GM19468 (cell line): ENCODE measurements at regions not wholly inside any gene's neighbourhood (a gene's known extent, or its start where the extent isn't known, plus 50 kb on each side); places are given as distances from the start of the nearest gene placed in this dataset.
"Not testable (repeated sequence)": the region's sequence is repeated elsewhere in the genome, so short reads cannot be mapped to it uniquely, and the experiment has no call there.

ENCODE experiments used
- ATAC-seq: cut with Tn5 transposase; IDR thresholded peaks from one replicate; pipeline ENCODE4 v1.9.1; 2021; ENCODE audit warnings: mild to moderate bottlenecking, moderate library complexity, moderate number of reproducible peaks; ENCODE audit not compliant: unreplicated experiment; ENCODE audit errors: extremely low read depth

DNA sequence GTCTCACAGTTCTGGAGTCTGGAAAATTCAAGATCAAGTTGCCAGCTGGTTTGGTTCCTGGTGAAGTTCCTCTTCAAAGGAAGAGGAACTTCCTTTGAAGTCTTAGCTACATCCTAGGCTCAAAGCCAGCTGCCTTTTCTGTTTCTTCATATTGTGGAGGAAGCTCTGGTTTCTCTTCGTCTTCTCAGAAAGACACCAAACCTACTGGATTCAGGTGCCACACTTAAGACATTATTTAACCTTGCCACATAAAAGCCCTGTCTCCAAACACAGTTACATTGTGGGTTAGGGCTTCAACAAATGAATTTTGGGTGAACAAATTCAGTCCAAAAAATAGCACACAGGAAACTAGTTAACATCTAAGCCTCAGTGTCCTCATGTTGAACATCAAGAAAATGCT, 1019.8 kb downstream of the GALC start:
- no peak for ATAC-seq

DNA sequence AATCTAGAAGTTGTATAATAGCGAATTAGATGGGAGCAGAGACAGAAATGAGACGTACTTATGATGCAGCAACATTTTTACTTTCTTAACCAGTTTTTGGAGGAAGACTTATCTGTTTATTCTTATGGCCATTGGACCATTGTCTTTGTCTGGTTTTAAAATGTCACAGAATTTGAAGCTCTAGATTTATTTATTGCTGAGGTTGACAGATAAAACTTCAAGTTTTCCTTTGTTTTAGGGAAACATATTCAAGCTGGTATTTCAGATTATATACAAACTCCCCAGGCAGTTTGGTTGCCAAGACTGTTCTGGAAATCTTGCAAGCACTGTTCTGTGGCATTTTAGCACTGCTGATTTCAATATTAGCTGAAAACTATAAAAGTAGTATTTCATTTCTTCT, 1021.7 kb downstream of the GALC start:
- no peak for ATAC-seq

GRCh38 chr14:86961106-86961716, 1031.8 kb downstream of the GALC start:
- no peak for ATAC-seq

DNA sequence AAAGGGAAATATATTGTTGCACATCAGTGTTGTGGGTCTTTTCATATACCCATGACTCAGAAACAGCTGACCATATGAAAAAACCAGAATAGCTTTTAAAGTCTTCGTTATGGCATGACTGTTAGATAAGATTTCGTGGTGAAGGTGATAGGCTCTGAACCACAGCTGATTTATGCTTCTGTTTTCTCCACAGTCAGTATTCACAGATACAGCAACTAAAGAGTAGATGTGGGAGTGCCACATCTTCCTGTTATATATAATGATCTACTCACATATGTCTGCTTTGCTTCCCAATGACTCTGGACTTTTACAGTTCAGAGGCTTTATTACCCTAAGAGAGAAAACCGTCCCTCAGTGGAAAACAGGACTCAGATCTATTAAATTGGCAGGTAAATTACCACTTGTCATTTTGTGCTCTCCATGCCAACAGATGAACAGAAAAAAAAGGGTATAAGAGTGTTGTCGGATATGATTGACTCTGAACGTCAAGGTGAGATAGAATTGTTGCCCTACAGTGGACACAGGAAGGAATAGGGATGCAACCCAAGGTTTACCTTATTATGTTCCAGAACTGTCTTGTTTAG, 1037.1 kb downstream of the GALC start:
- ATAC-seq = no peak

DNA sequence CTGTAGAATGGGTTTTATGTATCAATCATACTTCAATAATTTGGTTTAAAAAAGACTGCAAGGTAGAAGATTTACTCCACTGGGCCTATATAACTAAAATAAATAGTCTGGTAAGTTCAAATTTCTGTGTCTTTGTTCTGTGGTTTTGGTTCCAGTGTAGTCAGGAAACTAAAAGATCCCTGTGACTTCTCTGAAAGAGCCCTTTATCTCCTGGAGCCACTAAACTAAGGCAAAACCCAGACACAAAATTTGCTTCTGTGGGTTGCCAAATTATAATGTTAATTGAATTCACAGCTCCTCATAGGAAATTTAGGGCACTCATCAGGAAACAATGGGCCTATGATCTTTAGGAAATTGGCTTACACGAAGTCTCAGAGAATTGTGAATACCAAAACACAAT, 1038.4 kb downstream of the GALC start:
- no peak for ATAC-seq

GRCh38 chr14:86946446-86946845, 1046.5 kb downstream of the GALC start:
- no peak for ATAC-seq

DNA sequence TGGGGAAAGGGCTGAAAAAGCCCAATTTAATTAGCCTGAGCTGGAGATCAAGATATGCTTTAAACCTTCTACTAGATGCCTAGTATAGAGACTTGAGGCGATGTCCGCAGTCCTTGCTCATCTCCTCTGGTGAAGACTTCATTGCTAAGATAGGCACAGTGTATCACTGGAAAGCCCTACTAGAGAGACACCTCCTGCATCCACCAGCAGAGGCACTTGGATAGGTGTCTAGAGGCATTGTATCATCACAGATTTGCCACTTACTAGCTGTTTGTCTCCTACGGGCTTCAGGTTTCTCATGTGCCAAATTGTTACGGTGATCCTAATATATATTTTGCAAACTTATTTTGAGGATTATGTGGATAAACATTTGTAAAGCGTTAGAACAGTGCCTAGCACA, 1048.5 kb downstream of the GALC start:
- no peak for ATAC-seq

DNA sequence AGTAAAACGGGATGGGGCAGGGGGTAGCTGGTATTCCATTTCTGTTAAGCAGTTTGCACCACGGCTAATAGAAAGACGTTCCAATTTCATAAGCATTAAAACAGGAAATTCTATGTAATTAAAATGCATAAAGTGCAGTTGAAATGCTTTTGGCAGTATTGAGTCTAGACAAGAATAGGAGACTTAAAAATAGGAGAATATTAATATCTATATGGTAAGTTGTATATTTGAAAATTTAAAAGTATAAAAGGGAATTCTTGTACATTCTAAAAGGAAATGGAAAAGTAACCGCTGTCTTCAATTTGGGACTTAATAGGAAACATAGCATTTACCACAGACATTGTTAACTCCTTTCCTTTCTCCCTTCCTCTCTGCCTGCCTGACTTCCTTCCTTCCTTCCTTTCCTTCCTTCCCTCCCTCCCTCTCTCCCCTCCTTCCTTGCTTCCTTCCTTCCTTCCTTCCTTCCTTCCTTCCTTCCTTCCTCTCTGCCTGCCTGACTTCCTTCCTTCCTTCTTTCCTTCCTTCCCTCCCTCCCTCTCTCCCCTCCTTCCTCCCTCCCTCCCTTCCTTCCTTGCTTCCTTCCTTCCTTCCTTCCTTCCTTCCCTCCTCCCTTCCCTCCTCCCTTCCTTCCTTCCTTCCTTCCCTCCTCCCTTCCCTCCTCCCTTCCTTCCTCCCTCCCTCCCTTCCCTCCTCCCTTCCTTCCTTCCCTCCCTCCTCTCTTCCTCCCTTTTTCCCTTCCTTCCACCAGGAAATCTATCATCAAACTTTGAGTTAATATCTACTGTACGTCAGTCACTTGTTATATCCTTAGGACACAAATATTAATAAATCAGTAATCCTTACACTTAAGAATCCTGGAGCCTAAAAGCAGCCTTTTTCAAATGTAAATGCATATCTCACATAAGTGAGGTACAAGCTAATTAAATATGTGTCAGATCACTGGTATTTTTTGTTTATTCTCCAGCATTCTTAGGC, 1049.3 kb downstream of the GALC start:
- no peak for ATAC-seq

DNA sequence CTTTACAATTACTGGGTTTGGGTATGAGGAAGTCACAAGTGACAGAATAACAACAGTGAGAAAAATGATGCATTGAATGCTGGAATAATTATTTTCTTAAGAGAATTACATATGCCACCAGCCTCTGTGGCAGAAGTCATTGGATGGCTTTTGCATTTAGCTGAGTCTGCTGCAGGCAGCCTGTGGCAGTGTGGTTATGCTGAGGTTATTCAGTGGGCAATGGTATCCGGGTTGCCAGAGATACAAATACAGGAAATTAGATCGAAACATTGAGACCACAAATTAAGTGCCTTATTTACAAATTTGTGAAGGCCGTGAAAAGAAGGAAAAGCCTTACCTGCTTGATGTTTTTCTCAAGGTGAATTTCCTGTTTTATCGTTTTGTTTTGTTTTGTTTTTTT, 1050.0 kb downstream of the GALC start:
- ATAC-seq = no peak

DNA sequence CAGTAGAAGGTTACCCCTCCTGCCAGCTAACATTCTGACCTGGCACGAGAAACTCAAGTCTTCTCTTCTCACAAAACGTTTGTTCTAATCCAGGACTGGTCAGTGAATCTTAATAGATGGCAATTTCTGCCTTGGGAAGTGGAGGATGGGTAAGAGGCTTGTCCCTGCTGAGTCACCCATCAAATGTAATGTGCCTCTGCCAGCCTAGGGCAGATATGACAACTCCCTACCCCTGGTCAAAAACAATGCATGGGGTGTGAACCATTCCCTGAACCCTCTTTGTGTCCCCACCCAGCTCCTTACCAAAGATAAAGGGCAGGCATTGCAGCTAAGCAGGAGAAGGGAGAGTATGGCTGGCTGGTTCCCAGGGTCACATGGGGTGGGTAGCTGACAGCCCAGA, 1052.9 kb downstream of the GALC start:
- no peak for ATAC-seq

- ATAC-seq = no peak
These were observed 1054.7 kb downstream of the GALC start for GRCh38 chr14:86938320-86938719.

GRCh38 chr14:86936556-86936955, 1056.4 kb downstream of the GALC start:
- ATAC-seq = no peak

GRCh38 chr14:86935241-86935885, 1057.6 kb downstream of the GALC start:
- no peak for ATAC-seq

DNA sequence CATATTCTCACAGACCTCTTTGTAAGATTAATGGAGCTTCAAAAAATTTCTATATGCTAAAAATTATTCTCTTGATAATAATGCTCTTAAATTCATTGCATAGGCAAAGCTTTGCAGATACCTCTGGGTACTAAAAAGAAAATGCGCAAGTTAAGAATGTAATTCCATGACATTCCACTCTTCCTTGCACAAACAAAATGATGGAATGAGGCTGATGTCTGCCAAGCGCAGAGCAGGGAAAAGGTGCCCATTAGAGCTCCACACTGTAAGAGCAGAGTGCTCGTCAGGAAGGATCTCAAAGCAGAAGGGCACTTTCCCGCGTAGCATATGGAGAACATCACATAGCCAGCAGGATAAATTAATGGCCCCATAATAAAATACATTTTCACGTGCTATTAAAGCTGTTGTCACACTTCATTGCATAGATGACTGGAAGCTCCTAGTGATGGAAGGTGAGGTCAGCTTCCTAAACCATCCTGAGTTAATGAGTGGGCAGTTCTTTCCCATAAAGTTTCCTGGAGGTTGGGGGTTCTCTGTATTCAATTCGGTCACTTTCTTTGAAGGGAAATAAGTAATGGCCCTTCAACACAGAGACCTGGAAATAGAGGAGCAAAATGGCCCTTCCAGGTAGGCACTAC, 1058.9 kb downstream of the GALC start:
- no peak for ATAC-seq

- ATAC-seq = no peak
These were observed 1059.5 kb downstream of the GALC start for GRCh38 chr14:86933460-86933859.

- ATAC-seq = no peak
These were observed 1077.6 kb downstream of the GALC start for GRCh38 chr14:86915406-86915805.

DNA sequence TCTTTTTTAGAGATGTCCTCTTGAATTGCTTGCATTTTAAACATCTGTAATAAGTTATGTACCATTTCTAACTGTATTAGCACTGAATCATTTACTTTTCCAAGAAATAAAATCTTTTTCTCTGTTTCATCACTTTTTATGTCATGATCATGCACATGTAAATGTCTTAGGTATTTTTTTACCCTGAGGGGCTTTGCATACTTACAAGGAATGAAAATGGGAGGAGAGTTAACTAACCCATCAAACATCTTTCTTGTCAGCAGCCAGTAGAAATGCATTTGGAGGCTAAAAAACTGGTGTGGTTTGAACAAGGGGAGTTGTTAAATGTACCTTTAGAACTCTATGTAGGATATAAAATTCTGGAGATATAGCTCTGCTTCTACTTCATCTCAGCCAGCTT, 1080.3 kb downstream of the GALC start:
- ATAC-seq = no peak

GRCh38 chr14:86911486-86911885, 1081.5 kb downstream of the GALC start:
- no peak for ATAC-seq

- not testable (repeated sequence) for ATAC-seq
These were observed 1087.5 kb downstream of the GALC start for GRCh38 chr14:86905386-86905926.
